Transverse colon (tissue), 3 donors: ENCODE measurements at regions not wholly inside any gene's neighbourhood (a gene's known extent, or its start where the extent isn't known, plus 50 kb on each side); places are given as distances from the start of the nearest gene placed in this dataset.

Experiments
- EP300 ChIP-seq: sonication (generic); formaldehyde crosslinking; IDR thresholded peaks from one replicate; pipeline ENCODE4 v1.6.1; 2017; ENCODE audit warnings: antibody characterized with exemption, low read depth
- POLR2A ChIP-seq: fragments of 450-650 bp; IDR thresholded peaks from one replicate; pipeline ENCODE4 v1.6.1; 2016; ENCODE audit warnings: antibody characterized with exemption, mild to moderate bottlenecking, moderate library complexity
- TF ChIP-seq, protein P1 (sequence below), 5 experiments: fragments of 200-600 bp in 3 of 5; fragments of 450-650 bp in 2 of 5; sonication (generic) in 3 of 5; IDR thresholded peaks; 1 replicate in 2 of 5; 2 replicates in 3 of 5; pipeline ENCODE4 v1.5.1; 2016 to 2017; ENCODE audit warnings: antibody characterized with exemption in 5 of 5, inconsistent platforms in 3 of 5, mild to moderate bottlenecking in 2 of 5, moderate library complexity in 1 of 5

GRCh38 chr21:36247316-36248010 is 72.5 kb upstream of the MORC3 start:
- TF ChIP-seq, protein P1, sequence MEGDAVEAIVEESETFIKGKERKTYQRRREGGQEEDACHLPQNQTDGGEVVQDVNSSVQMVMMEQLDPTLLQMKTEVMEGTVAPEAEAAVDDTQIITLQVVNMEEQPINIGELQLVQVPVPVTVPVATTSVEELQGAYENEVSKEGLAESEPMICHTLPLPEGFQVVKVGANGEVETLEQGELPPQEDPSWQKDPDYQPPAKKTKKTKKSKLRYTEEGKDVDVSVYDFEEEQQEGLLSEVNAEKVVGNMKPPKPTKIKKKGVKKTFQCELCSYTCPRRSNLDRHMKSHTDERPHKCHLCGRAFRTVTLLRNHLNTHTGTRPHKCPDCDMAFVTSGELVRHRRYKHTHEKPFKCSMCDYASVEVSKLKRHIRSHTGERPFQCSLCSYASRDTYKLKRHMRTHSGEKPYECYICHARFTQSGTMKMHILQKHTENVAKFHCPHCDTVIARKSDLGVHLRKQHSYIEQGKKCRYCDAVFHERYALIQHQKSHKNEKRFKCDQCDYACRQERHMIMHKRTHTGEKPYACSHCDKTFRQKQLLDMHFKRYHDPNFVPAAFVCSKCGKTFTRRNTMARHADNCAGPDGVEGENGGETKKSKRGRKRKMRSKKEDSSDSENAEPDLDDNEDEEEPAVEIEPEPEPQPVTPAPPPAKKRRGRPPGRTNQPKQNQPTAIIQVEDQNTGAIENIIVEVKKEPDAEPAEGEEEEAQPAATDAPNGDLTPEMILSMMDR (IDR thresholded peaks at IDR 0.05) = no peak
- TF ChIP-seq EP300 (no peak), POLR2A (no peak)
